ENCODE measurements at regions not wholly inside any gene's neighbourhood (a gene's known extent, or its start where the extent isn't known, plus 50 kb on each side); places are given as distances from the start of the nearest gene placed in this dataset.

GRCh38 chr11:129738242-129738641 lies 77.4 kb upstream of the TMEM45B start:
- Histone ChIP-seq H3K9me3 (no peaks in the 10 kb centered on the region), H3K4me3 (no peak overlapping the region), H3K36me3 (no peaks in the 10 kb centered on the region), H3K27me3 (no peaks in the 10 kb centered on the region), H3K27ac (no peak overlapping the region), H3K4me1 (no peaks in the 10 kb centered on the region)
- TF ChIP-seq CTCF (IDR thresholded peaks at IDR 0.05) = no peak
- intact Hi-C loops (cut with DNase I) = no loop called here
- no peak for DNase-seq (ENCODE audit: low spot score in 2 of 2)

GRCh38 chr11:129739339-129739738 lies 76.3 kb upstream of the TMEM45B start:
- Histone ChIP-seq H3K27me3 (no peaks in the 10 kb centered on the region), H3K4me1 (no peaks in the 10 kb centered on the region), H3K27ac (no peak overlapping the region), H3K4me3 (no peak overlapping the region), H3K9me3 (no peaks in the 10 kb centered on the region), H3K36me3 (no peaks in the 10 kb centered on the region)
- intact Hi-C loops (cut with DNase I) = no loop called here
- DNase-seq (ENCODE audit: low spot score in 2 of 2) = no peak
- TF ChIP-seq CTCF (IDR thresholded peaks at IDR 0.05) = no peak

GRCh38 chr11:129740125-129740719 lies 75.4 kb upstream of the TMEM45B start:
- TF ChIP-seq CTCF (IDR thresholded peaks at IDR 0.05) = no peak
- Histone ChIP-seq H3K9me3 (no peaks in the 10 kb centered on the region), H3K4me1 (no peaks in the 10 kb centered on the region), H3K4me3 (no peak overlapping the region), H3K27me3 (no peaks in the 10 kb centered on the region), H3K36me3 (no peaks in the 10 kb centered on the region), H3K27ac (no peak overlapping the region)
- no peak for DNase-seq (ENCODE audit: low spot score in 2 of 2)
- intact Hi-C loops (cut with DNase I) = no loop called here

GRCh38 chr11:129743112-129743815 lies 72.4 kb upstream of the TMEM45B start:
- H3K27me3 ChIP-seq = no peaks in the 10 kb centered on the region
- H3K36me3 ChIP-seq = no peaks in the 10 kb centered on the region
- no peak overlapping the region for H3K27ac ChIP-seq
- no peaks in the 10 kb centered on the region for H3K9me3 ChIP-seq
- intact Hi-C loops (cut with DNase I) = no loop called here
- TF ChIP-seq CTCF (IDR thresholded peaks at IDR 0.05) = no peak
- no peak for DNase-seq (ENCODE audit: low spot score in 2 of 2)
- H3K4me1 ChIP-seq = no peaks in the 10 kb centered on the region
- no peak overlapping the region for H3K4me3 ChIP-seq

GRCh38 chr11:129747071-129747470 lies 68.6 kb upstream of the TMEM45B start:
- no peaks in the 10 kb centered on the region for H3K9me3 ChIP-seq
- DNase-seq (ENCODE audit: low spot score in 2 of 2) = no peak
- H3K36me3 ChIP-seq = no peaks in the 10 kb centered on the region
- intact Hi-C loops (cut with DNase I) = no loop called here
- H3K27me3 ChIP-seq = no peaks in the 10 kb centered on the region
- H3K4me3 ChIP-seq = no peak overlapping the region
- no peaks in the 10 kb centered on the region for H3K4me1 ChIP-seq
- TF ChIP-seq CTCF (IDR thresholded peaks at IDR 0.05) = no peak
- no peak overlapping the region for H3K27ac ChIP-seq
